ENCODE measurements at regions not wholly inside any gene's neighbourhood (a gene's known extent, or its start where the extent isn't known, plus 50 kb on each side); places are given as distances from the start of the nearest gene placed in this dataset.
A peak's percentile ranks its signal among the peaks of the same experiment; 100 is the strongest.
"Not testable (repeated sequence)": the region's sequence is repeated elsewhere in the genome, so short reads cannot be mapped to it uniquely, and the experiment has no call there.

DNA sequence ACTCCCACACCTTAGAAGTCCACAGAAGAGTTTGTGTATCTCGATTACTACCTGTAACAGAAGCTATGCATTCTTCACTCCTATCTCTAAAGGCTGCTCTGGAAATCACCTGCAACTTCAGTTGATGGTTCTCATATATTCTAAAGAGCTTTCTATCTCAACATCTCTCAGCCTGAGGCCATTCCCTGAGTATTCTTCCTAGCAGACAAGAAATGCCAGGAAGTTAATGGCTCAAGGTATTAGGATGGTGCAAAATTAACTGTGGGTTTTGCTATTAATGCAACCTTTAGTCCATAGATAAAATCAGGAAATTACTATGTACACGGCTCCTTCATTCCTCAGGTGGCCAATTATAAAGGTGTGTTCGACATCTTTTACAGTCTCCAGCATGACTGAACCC lies 290.1 kb downstream of the ZNF716 start:
- not testable (repeated sequence) for DNase-seq

DNA sequence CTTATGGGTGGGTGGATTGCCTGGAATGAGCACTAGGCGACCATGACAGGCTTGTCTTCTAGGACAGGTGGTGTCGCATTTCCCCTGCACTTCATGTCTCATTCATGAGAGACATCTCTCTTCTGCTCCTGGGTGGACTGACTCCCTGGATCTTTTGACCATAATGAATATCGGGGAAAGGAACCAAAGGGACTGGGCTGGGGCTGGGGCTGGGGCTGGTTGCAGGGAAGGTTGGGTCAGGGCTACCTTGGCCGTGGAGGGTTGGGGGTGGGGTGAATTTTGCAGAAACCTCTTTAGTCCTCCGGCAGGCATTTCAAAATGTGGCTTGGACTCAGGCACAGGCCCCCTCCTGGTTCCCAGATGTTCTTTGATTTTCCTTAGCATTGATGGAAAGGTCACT lies 319.2 kb downstream of the ZNF716 start:
- no peak for DNase-seq

DNA sequence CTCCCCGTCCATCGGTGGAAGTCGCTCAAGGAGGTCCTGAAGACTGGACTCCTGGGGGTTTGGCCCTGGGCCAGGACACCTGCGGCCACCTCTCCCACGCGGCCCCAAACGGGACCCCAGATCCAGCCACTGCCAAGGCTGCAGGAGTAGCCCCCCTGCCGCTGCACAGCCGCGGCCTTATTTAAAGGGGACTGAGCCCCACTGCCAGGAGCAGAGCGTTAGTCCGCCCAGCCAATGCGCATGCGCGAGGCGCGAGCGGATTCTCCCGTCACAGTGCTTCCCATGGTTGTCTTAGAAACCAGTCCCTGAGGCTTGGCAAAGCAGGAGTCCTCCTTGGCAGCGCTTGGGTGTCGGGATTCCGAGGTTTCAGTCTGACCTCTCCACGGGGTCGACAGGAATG lies 320.0 kb downstream of the ZNF716 start:
- no peak for DNase-seq

DNA sequence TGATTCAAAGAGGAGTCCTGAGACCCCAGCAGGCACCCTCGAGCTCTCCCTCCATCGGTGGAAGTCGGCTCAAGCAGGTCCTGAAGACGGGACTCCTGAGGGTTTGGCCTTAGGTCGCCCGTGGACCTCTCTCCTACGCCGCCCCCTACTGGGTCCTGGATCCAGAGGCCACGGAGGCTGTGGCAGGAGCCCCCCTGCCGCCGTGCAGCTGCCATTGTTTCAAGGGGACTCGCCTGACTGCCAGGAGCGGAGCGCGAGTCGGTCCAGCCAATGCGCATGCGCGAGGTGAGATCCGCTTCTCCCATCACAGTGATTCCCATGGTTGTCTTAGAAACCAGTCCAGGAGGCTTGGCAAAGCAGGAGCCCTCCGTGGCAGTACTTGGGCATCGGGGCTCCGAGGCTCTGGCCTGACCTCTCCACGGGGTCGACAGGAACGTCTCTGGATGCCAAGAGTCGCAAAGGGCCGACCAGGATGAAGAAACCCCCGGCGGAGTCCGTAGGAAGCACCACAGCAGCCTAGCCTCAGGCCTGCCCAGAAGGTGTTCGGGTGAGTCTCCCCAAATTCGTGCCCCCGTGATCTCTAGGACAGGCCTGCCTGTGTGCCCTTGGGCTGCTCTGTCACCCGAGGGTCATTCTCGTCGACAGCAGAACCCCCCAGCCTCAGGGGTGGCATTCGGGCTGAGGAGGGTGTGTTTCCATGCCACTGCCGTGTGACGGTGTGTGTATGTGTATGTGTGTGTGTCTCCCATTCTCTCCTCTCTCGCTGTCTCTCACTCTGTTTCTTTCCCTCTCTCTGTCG lies 322.3 kb downstream of the ZNF716 start:
- DNase-seq, result no peak

DNA sequence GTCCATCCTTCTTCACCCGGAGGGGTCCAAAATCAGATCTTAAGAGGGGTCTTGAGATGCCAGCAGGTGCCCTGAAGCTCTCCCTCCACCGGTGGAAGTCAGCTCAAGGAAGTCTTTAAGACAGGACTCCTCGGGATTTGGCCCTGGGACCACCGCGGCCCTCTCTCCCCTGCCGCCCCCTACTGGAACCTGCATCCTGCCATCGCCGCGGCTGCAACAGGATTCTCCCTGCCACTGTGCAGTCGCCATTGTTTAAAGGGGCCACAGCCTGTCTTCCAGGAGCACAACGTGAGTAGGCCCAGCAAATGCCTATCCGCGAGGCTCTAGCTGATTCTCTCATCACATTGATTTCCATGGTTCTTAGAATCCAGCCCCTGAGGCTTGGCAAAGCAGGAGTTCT lies 324.3 kb downstream of the ZNF716 start:
- no peak for DNase-seq

DNA sequence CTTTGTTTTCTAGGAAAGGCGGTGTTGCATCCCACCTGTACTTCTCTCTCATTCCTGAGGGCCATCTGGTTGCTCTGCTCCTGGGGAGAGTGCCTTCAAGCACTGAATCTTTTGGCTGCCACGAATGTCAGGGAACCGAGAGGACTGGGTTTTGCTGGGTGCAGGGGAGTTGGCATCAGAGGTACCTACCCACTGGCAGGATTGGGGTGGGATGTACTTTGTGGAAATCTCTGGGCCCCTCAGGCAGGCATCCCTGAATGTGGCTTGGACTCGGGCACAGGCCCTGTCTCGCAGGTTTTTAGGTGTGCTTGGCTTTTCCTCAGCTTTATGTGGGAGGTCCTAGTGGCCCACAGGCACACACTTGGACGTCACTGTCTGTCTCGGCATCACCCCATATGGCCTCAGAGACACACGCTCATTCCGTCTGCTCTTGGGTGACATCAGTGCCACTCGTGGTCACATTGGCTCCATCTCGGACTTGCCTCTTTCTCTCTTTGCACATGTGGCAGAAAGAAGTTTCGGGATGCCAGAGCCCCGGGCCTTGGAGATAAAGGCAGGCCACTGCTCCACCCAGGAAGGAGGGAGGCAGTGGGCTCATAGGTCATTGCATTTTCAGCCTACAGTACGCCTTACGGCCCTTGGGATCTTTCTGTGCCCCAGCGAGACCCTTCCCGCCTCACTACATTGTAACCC lies 325.6 kb downstream of the ZNF716 start:
- no peak for DNase-seq

DNA sequence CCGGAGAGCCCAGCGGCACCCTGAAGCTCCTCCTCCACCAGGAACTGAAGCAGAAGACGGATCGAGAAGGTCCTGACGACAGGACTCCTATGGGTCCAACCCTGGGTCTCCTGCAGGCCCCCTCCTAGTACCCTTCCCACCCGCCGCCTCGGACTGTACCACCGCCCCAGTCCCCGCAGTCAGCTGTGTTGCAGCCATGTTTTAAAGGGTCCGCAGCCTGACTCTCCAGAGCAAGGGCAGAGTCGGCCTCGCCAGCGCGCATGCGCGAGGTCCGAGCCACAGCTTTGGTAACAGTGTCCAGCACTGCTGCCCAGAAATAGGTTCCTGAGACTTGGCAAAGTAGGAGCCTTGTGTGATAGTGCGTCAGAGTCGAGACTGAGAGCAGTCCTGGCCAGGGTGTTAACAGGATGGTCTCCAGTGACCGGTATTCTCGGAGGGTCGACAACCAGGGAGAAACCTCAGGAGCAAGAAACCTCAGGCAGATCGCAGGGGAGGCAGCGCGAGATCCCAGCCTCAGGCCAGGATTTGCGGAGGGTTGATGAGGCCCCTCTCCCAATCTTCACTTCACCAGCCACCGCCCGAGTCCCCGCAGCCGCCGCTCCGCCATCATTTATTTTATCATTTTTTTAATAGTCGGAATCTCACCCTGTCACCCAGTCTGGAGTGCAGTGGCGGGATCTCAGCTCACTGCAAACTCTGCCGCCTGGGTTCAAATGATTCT lies 326.3 kb downstream of the ZNF716 start:
- not testable (repeated sequence) for DNase-seq

DNA sequence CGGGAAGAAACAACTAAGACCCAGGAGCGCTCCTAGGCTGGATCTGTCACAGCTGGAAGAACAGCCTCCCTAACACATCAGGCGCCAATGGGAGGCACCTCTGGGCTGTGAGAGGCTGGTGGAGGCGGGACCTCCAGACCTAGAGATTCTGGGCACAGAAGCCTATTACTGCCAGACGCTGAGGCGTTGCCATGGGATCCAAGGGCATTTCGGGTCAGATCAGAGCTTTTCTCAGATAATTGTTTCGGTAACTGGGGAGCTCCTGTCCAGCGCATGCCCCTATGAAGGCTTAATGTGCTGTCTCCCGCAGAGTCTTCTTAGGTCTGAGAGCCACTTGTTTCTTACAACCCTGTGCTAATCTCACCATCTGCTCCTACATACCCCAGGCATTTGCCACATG lies 339.2 kb downstream of the ZNF716 start:
- no peak for DNase-seq

DNA sequence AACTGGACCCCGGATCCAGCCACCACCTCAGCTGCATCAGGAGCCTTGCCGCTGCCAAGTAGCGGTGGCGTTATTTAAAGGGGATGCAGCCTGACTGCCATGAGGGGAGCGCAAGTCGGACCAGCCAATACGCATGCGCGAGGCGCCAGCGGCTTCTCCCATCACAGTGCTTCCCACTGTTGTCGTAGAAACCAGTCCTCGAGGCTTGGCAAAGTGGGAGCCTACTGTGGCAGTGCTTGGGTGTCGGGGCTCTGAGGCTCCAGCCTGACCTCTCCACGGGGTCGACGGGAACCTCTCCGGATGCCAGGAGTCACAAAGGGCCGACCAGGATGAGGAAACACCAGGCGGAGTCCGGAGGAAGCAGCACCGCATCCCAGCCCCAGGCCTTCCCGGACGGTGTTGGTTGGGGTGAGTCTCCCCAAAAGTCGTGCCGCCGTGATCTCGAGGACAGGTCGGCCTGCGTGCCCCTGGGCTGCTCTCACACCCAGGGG lies 369.6 kb downstream of the ZNF716 start:
- DNase-seq, result no peak

DNA sequence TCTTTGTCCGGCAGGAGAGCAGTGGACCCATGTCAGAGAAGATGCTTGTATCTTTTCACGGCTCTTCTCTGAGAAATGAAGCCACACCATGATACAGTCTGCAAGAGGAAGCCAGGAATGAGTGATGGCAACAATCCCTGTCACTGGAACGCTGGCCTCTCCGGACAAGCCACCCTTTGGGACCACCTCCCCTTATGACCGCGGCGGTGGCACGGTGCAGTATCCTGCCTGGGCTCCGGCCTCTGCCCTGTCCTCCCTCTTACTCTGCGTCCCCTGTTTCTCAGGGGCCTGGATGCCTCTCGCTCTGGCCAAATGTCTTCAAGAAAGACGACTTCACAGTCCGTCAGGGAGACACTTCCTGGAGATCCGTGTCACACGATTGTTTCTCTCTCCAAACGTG lies 370.5 kb downstream of the ZNF716 start:
- DNase-seq, result no peak

DNA sequence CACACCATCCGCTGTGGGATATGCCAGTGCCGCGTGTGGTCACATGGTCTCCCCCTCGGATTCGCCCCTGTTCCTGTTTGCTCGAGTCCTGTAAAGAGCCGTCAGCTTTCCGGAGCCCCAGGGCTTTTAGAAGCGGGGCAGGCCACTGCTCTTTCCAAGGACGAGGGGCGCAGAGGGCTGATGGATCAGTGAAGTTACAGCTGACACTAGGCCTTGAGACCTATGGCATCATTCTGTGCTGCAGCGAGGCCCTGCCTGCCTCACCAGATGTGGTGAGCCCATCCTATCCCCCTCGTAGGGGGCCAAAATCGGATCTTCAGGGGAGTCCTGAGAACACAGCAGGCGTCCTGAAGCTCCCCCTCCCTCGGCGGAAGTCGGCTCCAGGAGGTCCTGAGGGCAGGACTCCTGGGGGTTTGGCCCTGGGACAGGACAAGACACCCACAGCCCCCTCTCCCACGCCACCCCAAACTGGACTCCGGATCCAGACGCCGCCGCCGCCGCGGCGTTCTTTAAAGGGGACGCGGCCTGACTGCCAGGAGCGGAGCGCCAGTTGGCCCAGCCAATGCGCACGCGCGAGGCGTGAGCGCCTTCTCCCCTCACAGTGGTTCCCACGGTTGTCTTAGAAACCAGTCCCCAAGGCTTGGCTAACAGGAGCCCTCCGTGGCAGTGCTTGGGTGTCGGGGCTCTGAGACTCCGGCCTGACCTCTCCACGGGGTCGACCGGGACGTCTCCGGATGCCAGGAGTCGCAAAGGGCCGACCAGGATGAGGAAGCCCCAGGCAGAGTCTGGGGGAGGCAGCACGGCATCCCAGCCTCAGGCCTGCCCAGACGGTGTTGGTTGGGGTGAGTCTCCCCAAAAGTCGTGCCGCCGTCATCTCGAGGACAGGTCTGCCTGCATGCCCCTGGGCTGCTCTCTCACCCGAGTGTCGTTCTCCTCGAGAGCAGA lies 371.7 kb downstream of the ZNF716 start:
- no peak for DNase-seq

DNA sequence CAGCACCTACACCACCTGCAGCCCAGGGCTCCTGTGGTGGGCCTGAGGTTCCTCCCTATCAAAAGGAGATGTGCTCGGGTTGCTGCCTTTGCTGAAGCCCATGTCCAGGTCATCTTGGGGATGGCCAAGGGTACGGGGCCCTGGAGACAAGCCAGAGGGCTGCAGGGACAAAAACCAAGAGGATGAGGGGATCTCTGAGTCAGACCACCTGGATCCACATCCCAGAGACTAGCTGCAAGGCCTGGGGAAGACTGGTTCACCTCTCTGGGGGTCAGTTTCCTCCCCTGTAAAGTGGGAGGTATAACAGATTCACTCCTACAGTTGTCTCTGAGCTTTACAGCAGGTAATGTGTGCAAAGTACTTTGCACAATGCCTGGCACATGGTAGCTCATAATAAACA lies 376.6 kb downstream of the ZNF716 start:
- DNase-seq, result not testable (repeated sequence)

DNA sequence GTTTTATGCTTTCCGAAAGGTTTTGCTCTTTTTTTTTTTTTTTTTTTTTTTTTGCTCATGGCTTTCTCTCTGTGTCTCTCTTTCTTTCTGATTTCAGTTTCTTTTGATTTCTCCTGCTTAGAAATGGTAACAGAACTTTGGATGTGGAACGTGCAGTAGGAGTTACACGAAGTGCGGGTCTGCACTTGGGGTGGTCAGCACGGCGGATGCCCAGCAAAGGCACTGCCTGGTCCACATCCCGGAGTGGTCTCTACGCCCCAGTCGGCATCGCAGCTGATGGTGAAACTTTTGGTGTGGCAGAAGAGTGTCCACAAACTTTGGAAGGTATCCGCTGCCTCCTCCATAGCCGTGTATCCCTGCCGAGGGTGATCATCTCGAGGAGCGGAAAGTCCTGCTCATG lies 385.2 kb downstream of the ZNF716 start:
- not testable (repeated sequence) for DNase-seq

DNA sequence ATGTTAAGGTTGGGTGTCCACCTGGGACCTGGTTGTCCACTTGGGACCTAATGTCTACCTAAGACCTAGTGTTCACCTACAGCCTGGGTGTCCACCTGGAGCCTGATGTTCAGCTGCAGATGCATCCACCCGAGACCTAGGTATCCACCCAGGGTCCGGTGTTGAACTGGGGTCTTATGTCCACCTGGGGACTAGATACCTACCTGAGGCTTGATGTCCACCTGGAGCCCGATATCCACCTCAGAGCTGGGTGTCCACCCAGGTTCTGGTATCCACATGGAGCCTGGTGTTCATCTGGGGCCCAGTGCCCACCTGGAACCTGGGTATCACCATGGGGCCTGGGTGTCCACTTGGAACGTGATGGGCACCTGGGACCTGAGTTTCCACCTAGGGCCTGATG lies 389.2 kb downstream of the ZNF716 start:
- DNase-seq, result not testable (repeated sequence)

DNA sequence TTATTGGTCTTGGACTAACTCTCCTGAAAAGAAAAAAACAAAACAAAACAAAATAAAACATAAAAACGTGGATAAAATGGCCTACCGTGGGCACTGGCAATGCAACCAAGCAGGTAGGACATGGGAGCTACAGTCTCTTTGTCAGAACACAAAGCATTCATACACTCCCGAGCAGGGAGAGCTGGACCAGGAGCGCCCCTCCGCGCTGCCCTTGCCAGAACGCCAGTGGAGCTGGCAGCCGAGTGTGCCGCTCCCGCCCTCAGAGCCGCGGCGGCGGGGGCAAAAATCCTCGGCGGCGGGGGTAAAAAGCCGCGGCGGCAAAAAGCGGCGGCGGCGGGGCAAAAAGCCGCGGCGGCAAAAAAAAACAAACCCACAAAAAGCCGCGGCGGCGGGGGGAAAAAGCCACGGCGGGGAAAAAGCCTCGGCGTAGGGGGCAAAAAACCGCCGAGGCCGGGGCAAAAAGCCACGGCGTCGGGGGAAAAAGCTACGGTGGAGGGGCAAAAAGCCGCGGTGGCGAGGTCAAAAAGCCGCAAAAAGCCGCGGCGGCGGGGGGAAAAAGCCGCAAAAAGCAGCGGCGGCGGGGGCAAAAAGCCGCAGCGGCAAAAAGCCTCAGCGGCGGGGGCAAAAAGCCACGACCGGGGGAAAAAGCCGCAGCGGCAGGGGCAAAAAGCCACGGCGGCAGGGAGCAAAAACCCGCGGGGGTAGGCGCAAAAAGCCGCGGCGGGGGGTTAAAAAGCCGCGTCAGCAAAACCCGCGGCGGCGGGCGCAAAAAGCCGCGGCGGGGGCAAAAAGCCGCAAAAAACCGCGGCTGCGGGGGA lies 418.1 kb downstream of the ZNF716 start:
- DNase-seq, result peak; percentile 4

DNA sequence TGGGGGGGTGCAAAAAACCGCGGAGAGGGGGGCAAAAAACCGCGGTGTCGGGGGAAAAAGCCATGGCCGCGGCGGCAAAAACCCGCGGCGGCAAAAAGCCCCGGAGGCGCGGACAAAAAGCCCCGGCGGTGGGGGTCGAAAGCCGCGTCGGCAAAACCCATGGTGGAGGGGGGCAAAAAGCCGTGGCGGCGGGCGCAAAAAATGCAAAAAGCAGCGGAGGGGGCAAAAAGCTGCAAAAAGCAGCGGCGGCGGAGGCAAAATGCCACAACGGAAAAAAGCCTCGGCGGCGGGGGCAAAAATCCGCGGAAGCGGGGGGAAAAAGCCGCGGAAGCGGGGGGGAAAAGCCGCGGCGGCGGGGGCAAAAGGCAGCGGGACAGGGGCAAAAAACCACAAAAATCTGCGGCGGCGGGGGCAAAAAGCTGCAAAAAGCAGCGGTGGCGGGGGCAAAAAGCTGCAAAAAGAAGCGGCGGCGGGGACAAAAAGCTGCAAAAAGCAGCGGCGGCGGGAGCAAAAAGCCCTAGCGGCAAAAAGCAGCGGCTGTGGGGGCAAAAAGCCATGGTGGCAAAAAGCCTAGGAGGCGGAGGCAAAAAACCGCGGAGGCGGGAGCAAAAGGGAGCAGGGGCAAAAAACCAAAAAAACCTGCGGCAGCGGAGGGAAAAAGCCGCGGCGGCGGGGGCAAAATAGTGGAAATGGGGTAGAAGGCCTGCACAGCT lies 418.9 kb downstream of the ZNF716 start:
- DNase-seq, result no peak
